ENCODE measurements at regions not wholly inside any gene's neighbourhood (a gene's known extent, or its start where the extent isn't known, plus 50 kb on each side); places are given as distances from the start of the nearest gene placed in this dataset.
A peak's percentile ranks its signal among the peaks of the same experiment; 100 is the strongest.

DNA sequence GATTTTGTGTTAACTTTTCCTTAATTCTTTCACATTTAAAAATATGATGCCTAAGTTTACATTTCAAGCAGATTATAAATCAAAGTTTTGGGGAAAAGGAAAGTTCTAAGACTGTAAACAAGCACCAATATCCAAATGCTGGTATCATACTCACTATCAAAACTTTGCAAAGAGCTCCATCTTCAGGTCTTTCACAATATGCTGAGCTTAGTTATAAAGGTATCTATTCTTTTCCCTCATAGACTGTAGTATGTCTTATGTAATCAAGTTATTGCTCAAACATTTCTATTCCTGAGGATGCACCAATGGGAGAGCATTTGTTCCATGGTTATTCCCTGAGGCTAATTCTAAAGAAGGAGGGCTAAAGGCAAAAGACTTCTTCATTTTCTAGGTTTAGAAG is 207.9 kb upstream of the FAM241A start:
- TF ChIP-seq, protein P1, sequence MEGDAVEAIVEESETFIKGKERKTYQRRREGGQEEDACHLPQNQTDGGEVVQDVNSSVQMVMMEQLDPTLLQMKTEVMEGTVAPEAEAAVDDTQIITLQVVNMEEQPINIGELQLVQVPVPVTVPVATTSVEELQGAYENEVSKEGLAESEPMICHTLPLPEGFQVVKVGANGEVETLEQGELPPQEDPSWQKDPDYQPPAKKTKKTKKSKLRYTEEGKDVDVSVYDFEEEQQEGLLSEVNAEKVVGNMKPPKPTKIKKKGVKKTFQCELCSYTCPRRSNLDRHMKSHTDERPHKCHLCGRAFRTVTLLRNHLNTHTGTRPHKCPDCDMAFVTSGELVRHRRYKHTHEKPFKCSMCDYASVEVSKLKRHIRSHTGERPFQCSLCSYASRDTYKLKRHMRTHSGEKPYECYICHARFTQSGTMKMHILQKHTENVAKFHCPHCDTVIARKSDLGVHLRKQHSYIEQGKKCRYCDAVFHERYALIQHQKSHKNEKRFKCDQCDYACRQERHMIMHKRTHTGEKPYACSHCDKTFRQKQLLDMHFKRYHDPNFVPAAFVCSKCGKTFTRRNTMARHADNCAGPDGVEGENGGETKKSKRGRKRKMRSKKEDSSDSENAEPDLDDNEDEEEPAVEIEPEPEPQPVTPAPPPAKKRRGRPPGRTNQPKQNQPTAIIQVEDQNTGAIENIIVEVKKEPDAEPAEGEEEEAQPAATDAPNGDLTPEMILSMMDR (IDR thresholded peaks at IDR 0.05; ENCODE audit: poor library complexity): peak; percentile 69
- TF ChIP-seq EZH2 (IDR thresholded peaks at IDR 0.05; ENCODE audit: borderline replicate concordance) (no peak), EZH2phosphoT487 (IDR thresholded peaks at IDR 0.05; ENCODE audit: low read depth, severe bottlenecking, unreplicated experiment) (no peak)
